Peyer's patch (tissue), 4 donors: ENCODE measurements at regions not wholly inside any gene's neighbourhood (a gene's known extent, or its start where the extent isn't known, plus 50 kb on each side); places are given as distances from the start of the nearest gene placed in this dataset.

Source experiments
- POLR2A ChIP-seq, 2 donors: fragments of 450-650 bp; IDR thresholded peaks; one replicate each; pipeline ENCODE4 v1.5.1; 2017; ENCODE audit warnings: antibody characterized with exemption in 2 of 2, mild to moderate bottlenecking in 2 of 2, moderate library complexity in 2 of 2
- TF ChIP-seq, protein P1 (sequence below), 6 experiments: fragments of 450-650 bp in 4 of 6; fragments of 200-600 bp in 2 of 6; sonication (generic) in 1 of 6; IDR thresholded peaks; one replicate each; pipeline ENCODE4 v1.5.1; 2017 to 2019; ENCODE audit warnings: antibody characterized with exemption in 6 of 6, mild to moderate bottlenecking in 3 of 6, moderate library complexity in 1 of 6

DNA sequence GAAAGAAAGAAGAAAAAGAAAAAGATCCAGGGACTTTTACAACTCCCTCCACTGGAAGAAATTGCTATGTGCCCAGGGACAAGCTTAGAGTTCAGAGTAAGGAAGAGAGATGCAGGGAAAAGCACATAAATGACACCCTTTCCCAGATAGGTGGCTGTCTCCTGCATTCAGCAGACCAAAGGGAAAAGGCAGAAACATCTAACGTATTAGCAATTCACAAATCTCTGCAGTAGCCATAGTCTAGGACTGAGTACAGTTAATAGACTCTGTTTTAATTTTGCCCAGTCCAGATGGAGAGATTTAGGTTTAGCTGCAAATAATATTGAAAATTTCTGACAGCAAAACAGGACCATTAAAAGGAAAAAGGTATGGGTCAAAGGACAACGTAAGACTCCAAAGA lies 71.3 kb upstream of the TNFRSF21 start:
- TF ChIP-seq, protein P1, sequence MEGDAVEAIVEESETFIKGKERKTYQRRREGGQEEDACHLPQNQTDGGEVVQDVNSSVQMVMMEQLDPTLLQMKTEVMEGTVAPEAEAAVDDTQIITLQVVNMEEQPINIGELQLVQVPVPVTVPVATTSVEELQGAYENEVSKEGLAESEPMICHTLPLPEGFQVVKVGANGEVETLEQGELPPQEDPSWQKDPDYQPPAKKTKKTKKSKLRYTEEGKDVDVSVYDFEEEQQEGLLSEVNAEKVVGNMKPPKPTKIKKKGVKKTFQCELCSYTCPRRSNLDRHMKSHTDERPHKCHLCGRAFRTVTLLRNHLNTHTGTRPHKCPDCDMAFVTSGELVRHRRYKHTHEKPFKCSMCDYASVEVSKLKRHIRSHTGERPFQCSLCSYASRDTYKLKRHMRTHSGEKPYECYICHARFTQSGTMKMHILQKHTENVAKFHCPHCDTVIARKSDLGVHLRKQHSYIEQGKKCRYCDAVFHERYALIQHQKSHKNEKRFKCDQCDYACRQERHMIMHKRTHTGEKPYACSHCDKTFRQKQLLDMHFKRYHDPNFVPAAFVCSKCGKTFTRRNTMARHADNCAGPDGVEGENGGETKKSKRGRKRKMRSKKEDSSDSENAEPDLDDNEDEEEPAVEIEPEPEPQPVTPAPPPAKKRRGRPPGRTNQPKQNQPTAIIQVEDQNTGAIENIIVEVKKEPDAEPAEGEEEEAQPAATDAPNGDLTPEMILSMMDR (IDR thresholded peaks at IDR 0.05) = no peak
- no peak for TF ChIP-seq POLR2A (IDR thresholded peaks at IDR 0.05)
